Mucosa of descending colon (tissue), 3 donors: ENCODE measurements at regions not wholly inside any gene's neighbourhood (a gene's known extent, or its start where the extent isn't known, plus 50 kb on each side); places are given as distances from the start of the nearest gene placed in this dataset.
A peak's percentile ranks its signal among the peaks of the same experiment; 100 is the strongest.

Experiments
- ATAC-seq: fragments of 200-7000 bp; cut with Tn5 transposase; one replicate; pipeline ENCODE4 v1.9.1; 2020; ENCODE audit warnings: mild to moderate bottlenecking, moderate library complexity
- DNase-seq, 3 donors: peaks; one replicate each; pipeline ENCODE4 v3.0.0-alpha.2; 2020
- H3K36me3 ChIP-seq: fragments of 200-600 bp; one replicate; pipeline ENCODE4 v1.8.0; 2021; ENCODE audit warnings: low read depth, mild to moderate bottlenecking
- H3K4me1 ChIP-seq: fragments of 200-600 bp; one replicate; pipeline ENCODE4 v1.8.0; 2021; ENCODE audit warnings: low read depth, mild to moderate bottlenecking
- H3K4me3 ChIP-seq: fragments of 200-600 bp; one replicate; pipeline ENCODE4 v1.8.0; 2021; ENCODE audit warnings: mild to moderate bottlenecking
- H3K9me3 ChIP-seq: fragments of 200-600 bp; one replicate; pipeline ENCODE4 v1.8.0; 2021; ENCODE audit warnings: mild to moderate bottlenecking
- CTCF ChIP-seq: fragments of 200-600 bp; IDR thresholded peaks from one replicate; pipeline ENCODE4 v1.8.0; 2022; ENCODE audit warnings: antibody characterized with exemption, mild to moderate bottlenecking
- intact Hi-C, 2 donors: fragments of 100-400 bp; cut with DNase I in 1 of 2; cut with micrococcal nuclease in 1 of 2; formaldehyde crosslinking; loops; one replicate each; pipeline versions ENCODE4 v1.11.0 to v1.11.1; 2022; cut with DNase I, micrococcal nuclease
- donor health status: DM: no; HTN: no; CAD: no; lungs with moderate emphysema.
- donor health status: DM: no; HTN: no; CAD: no.
- donor health status: DM: no; HTN: yes; CAD: no.

- no peak for ATAC-seq
- H3K9me3 ChIP-seq: no peaks in the 10 kb centered on the region
Measured at GRCh38 chr22:22432937-22433336, 75.6 kb downstream of the ZNF280B start.

GRCh38 chr22:22433770-22434169 is 74.8 kb downstream of the ZNF280B start:
- Histone ChIP-seq H3K4me1 (no peaks in the 10 kb centered on the region), H3K9me3 (no peaks in the 10 kb centered on the region), H3K36me3 (no peaks in the 10 kb centered on the region), H3K4me3 (no peak overlapping the region)
- intact Hi-C loops: no loop called here
- no peak for TF ChIP-seq CTCF
- ATAC-seq: peak; percentile 48
- peak in 1 of 3 donors; percentile 48 for DNase-seq

More at GRCh38 chr22:22432937-22433336, 75.6 kb downstream of the ZNF280B start:
- intact Hi-C loops: no loop called here
- H3K36me3 ChIP-seq: no peaks in the 10 kb centered on the region
- H3K4me3 ChIP-seq: no peak overlapping the region
- TF ChIP-seq CTCF: no peak
- no peak for DNase-seq
- no peaks in the 10 kb centered on the region for H3K4me1 ChIP-seq
